ENCODE measurements at regions not wholly inside any gene's neighbourhood (a gene's known extent, or its start where the extent isn't known, plus 50 kb on each side); places are given as distances from the start of the nearest gene placed in this dataset.

DNA sequence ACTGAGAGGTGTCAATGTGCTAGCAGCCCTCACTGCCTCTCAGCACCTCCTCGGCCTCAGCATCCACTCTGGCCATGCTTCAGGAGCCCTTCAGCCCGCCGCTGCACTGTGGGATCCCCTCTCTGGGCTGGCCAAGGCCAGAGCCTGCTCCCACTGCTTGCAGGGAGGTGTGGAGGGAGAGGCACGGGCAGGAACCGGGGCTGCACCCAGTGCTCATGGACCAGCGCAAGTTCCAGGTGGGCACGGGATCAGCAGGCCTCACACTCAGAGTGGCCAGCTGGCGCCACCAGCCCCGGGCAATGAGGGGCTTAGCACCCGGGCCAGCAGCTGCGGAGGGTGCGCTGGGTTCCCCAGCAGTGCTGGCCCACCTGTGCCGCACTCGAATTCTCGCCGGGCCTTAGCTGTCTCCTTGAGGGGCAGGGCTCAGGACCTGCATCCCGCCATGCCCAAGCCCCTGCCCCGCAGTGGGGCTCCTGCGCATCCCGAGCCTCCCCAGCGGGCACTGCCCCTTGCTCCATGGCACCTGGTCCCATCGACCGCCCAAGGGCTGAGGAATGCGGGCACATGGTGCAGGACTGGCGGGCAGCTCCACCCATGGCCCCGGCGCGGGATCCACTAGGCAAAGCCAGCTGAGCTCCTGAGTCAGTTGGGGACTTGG lies 80.4 kb upstream of the MANEA start:
- TF ChIP-seq SIN3A (IDR thresholded peaks at IDR 0.05; ENCODE audit: borderline replicate concordance, insufficient read depth, low read length) (no peak), POLR2AphosphoS5 (IDR thresholded peaks at IDR 0.05; ENCODE audit: low read depth, low read length) (no peak)
